H9 (cell line): ENCODE measurements at regions not wholly inside any gene's neighbourhood (a gene's known extent, or its start where the extent isn't known, plus 50 kb on each side); places are given as distances from the start of the nearest gene placed in this dataset.

Source experiments
- DNase-seq: peaks from one replicate; pipeline ENCODE4 v3.0.0-alpha.2; 2017
- H2AFZ ChIP-seq: one replicate; pipeline ENCODE4 v1.6.1; 2013; ENCODE audit warnings: mild to moderate bottlenecking, low read length, control low read depth, moderate library complexity
- H2AK5ac ChIP-seq: 2 replicates; pipeline ENCODE4 v1.6.1; 2013; ENCODE audit warnings: low read length, control low read depth, mixed read lengths; ENCODE audit not compliant: insufficient read length
- H2BK120ac ChIP-seq: one replicate; pipeline ENCODE4 v1.6.1; 2013; ENCODE audit warnings: low read depth, mild to moderate bottlenecking, low read length, control low read depth, inconsistent platforms; ENCODE audit not compliant: poor library complexity, severe bottlenecking
- H2BK12ac ChIP-seq: 2 replicates; pipeline ENCODE4 v1.6.1; 2013; ENCODE audit warnings: low read length, control low read depth, mixed read lengths, low read depth; ENCODE audit not compliant: insufficient read length
- H2BK15ac ChIP-seq: 2 replicates; pipeline ENCODE4 v1.6.1; 2013; ENCODE audit warnings: low read depth, low read length, control low read depth
- H2BK20ac ChIP-seq: one replicate; pipeline ENCODE4 v1.6.1; 2013; ENCODE audit warnings: low read depth, mild to moderate bottlenecking, low read length, control low read depth, inconsistent platforms; ENCODE audit not compliant: poor library complexity, severe bottlenecking
- H2BK5ac ChIP-seq: 2 replicates; pipeline ENCODE4 v1.6.1; 2013; ENCODE audit warnings: low read length, control low read depth, mixed read lengths; ENCODE audit not compliant: insufficient read length
- H3K14ac ChIP-seq: 2 replicates; pipeline ENCODE4 v1.6.1; 2013; ENCODE audit warnings: low read length, control low read depth; ENCODE audit not compliant: insufficient read depth
- H3K18ac ChIP-seq: 2 replicates; pipeline ENCODE4 v1.6.1; 2013; ENCODE audit warnings: low read depth, mild to moderate bottlenecking, mixed read lengths, low read length, control low read depth; ENCODE audit not compliant: insufficient read length
- H3K23ac ChIP-seq: 2 replicates; pipeline ENCODE4 v1.6.1; 2013; ENCODE audit warnings: low read length, control low read depth, mixed read lengths, low read depth; ENCODE audit not compliant: insufficient read length
- H3K23me2 ChIP-seq: 2 replicates; pipeline ENCODE4 v1.6.1; 2013; ENCODE audit warnings: low read depth, mild to moderate bottlenecking, mixed read lengths, low read length, control low read depth; ENCODE audit not compliant: insufficient read length, poor library complexity, severe bottlenecking
- H3K27ac ChIP-seq: 2 replicates; pipeline ENCODE4 v1.5.1; 2013; ENCODE audit warnings: low read length, control low read depth, mixed read lengths, low read depth; ENCODE audit not compliant: insufficient read length
- H3K27me3 ChIP-seq: 2 replicates; pipeline ENCODE4 v1.6.1; 2013; ENCODE audit warnings: low read length, control low read depth, inconsistent platforms; ENCODE audit not compliant: insufficient read depth
- H3K4ac ChIP-seq: 2 replicates; pipeline ENCODE4 v1.6.1; 2013; ENCODE audit warnings: low read depth, mild to moderate bottlenecking, control low read depth, inconsistent platforms, low read length, moderate library complexity
- H3K4me1 ChIP-seq: 2 replicates; pipeline ENCODE4 v1.6.1; 2013; ENCODE audit warnings: low read length, control low read depth, inconsistent platforms; ENCODE audit not compliant: insufficient read depth
- H3K4me2 ChIP-seq: 2 replicates; pipeline ENCODE4 v1.6.1; 2013; ENCODE audit warnings: low read length, control low read depth, mixed read lengths; ENCODE audit not compliant: insufficient read length, insufficient read depth
- H3K56ac ChIP-seq: 2 replicates; pipeline ENCODE4 v1.6.1; 2013; ENCODE audit warnings: low read depth, mild to moderate bottlenecking, mixed read lengths, low read length, control low read depth; ENCODE audit not compliant: insufficient read length
- H3K79me1 ChIP-seq: 2 replicates; pipeline ENCODE4 v1.6.1; 2013; ENCODE audit warnings: low read depth, mild to moderate bottlenecking, moderate library complexity, low read length, control low read depth, inconsistent platforms; ENCODE audit not compliant: insufficient read depth, poor library complexity, severe bottlenecking
- H3K79me2 ChIP-seq: 2 replicates; pipeline ENCODE4 v1.6.1; 2013; ENCODE audit warnings: low read length, control low read depth, inconsistent platforms; ENCODE audit not compliant: insufficient read depth
- H3K9ac ChIP-seq: 2 replicates; pipeline ENCODE4 v1.6.1; 2013; ENCODE audit warnings: low read length, control low read depth, mixed read lengths; ENCODE audit not compliant: insufficient read length; ENCODE audit errors: extremely low read depth
- H3K9me3 ChIP-seq: one replicate; pipeline ENCODE4 v1.6.1; 2013; ENCODE audit warnings: low read depth, low read length, inconsistent platforms; ENCODE audit not compliant: control insufficient read depth
- H3T11ph ChIP-seq: one replicate; pipeline ENCODE4 v1.6.1; 2013; ENCODE audit warnings: mild to moderate bottlenecking, low read length, control low read depth, inconsistent platforms
- H4K20me1 ChIP-seq: one replicate; pipeline ENCODE4 v1.6.1; 2013; ENCODE audit not compliant: control insufficient read depth, insufficient read length, insufficient read depth
- H4K5ac ChIP-seq: 2 replicates; pipeline ENCODE4 v1.6.1; 2013; ENCODE audit warnings: low read depth, mild to moderate bottlenecking, mixed read lengths, low read length, control low read depth; ENCODE audit not compliant: insufficient read length
- H4K8ac ChIP-seq: replicated peaks from 2 replicates; pipeline ENCODE4 v1.6.1; 2013; ENCODE audit warnings: low read length, control low read depth, mixed read lengths, low read depth; ENCODE audit not compliant: insufficient read length
- H4K91ac ChIP-seq: 2 replicates; pipeline ENCODE4 v1.6.1; 2013; ENCODE audit warnings: low read depth, mild to moderate bottlenecking, moderate library complexity, mixed read lengths, low read length, control low read depth; ENCODE audit not compliant: insufficient read length
- H3K27ac Mint-ChIP-seq, 3 experiments: 2 replicates in 2 of 3; 3 replicates in 1 of 3; pipeline ENCODE4 v1.8.0; 2020 to 2021; ENCODE audit warnings: mixed read lengths in 3 of 3, mild to moderate bottlenecking in 1 of 3, moderate library complexity in 1 of 3
- H3K27me3 Mint-ChIP-seq: 2 replicates; pipeline ENCODE4 v1.8.0; 2021; ENCODE audit warnings: low read depth, mild to moderate bottlenecking, moderate library complexity, mixed read lengths
- H3K36me3 Mint-ChIP-seq, 3 experiments: 2 replicates in 2 of 3; 3 replicates in 1 of 3; pipeline ENCODE4 v1.8.0; 2020 to 2021; ENCODE audit warnings: low read depth in 3 of 3, mixed read lengths in 3 of 3; ENCODE audit not compliant: insufficient read depth in 1 of 3
- H3K4me1 Mint-ChIP-seq, 2 experiments: 2 replicates each; pipeline ENCODE4 v1.8.0; 2020; ENCODE audit warnings: mixed read lengths in 2 of 2
- H3K4me3 Mint-ChIP-seq, 2 experiments: 2 replicates in 1 of 2; 3 replicates in 1 of 2; pipeline ENCODE4 v1.8.0; 2020 to 2021; ENCODE audit warnings: mild to moderate bottlenecking in 2 of 2, mixed read lengths in 2 of 2, moderate library complexity in 1 of 2
- H3K9me3 Mint-ChIP-seq, 2 experiments: 2 replicates in 1 of 2; 3 replicates in 1 of 2; pipeline ENCODE4 v1.8.0; 2020; ENCODE audit warnings: mild to moderate bottlenecking in 2 of 2, mixed read lengths in 2 of 2, moderate library complexity in 1 of 2
- CTCF ChIP-seq: fragments of 200-600 bp; sonication (generic); conservative IDR thresholded peaks from 3 replicates; pipeline ENCODE4 v1.8.0; 2021; ENCODE audit warnings: antibody characterized with exemption, mild to moderate bottlenecking
- WGBS: extraction: QIAGEN DNeasy Blood & Tissue Kit; methylation state at CpG from one replicate; pipeline ENCODE4 v1.1.7; 2013; ENCODE audit warnings: missing lambda C conversion rate, low lambda C conversion rate, mixed read lengths; ENCODE audit not compliant: insufficient read length; ENCODE audit errors: extremely low coverage; 5-methylcytosine and 5-hydroxymethylcytosine counted together

GRCh38 chr13:39971526-39971925 lies 316.1 kb downstream of the COG6 start:
- Histone ChIP-seq H3K14ac (no peak overlapping the region), H2BK12ac (no peak overlapping the region), H3K27ac (no peak overlapping the region), H2BK5ac (no peak overlapping the region), H4K91ac (no peak overlapping the region), H3K23me2 (no peaks in the 10 kb centered on the region), H2BK20ac (no peak overlapping the region), H4K5ac (no peak overlapping the region), H3K79me2 (no peaks in the 10 kb centered on the region), H2BK15ac (no peak overlapping the region), H2AK5ac (no peak overlapping the region), H3K79me1 (no peaks in the 10 kb centered on the region), H2BK120ac (no peak overlapping the region), H2AFZ (no peak overlapping the region), H3T11ph (no peak overlapping the region), H3K56ac (no peak overlapping the region), H3K9me3 (no peaks in the 10 kb centered on the region), H3K4me1 (no peaks in the 10 kb centered on the region), H3K4ac (no peak overlapping the region), H3K9ac (no peak overlapping the region), H3K4me2 (no peak overlapping the region), H3K23ac (no peak overlapping the region), H4K8ac (no peak overlapping the region), H4K20me1 (no peaks in the 10 kb centered on the region), H3K18ac (no peak overlapping the region), H3K27me3 (no peaks in the 10 kb centered on the region)
- H3K4me3 Mint-ChIP-seq, result no peak overlapping the region
- H3K9me3 Mint-ChIP-seq, result no peaks in the 10 kb centered on the region
- WGBS, result no CpG with 5 or more reads among the region's 3 CpGs
- no peaks in the 10 kb centered on the region; the same call in 1 of the 2 replicates for H3K27me3 Mint-ChIP-seq
- H3K27ac Mint-ChIP-seq, result no peak overlapping the region
- peaks cover 5 to 8% of the 10 kb centered on the region in 2 experiments for H3K4me1 Mint-ChIP-seq
- no peak for TF ChIP-seq CTCF
- DNase-seq, result no peak
- no peaks in the 10 kb centered on the region for H3K36me3 Mint-ChIP-seq
